ENCODE measurements at regions not wholly inside any gene's neighbourhood (a gene's known extent, or its start where the extent isn't known, plus 50 kb on each side); places are given as distances from the start of the nearest gene placed in this dataset.

DNA sequence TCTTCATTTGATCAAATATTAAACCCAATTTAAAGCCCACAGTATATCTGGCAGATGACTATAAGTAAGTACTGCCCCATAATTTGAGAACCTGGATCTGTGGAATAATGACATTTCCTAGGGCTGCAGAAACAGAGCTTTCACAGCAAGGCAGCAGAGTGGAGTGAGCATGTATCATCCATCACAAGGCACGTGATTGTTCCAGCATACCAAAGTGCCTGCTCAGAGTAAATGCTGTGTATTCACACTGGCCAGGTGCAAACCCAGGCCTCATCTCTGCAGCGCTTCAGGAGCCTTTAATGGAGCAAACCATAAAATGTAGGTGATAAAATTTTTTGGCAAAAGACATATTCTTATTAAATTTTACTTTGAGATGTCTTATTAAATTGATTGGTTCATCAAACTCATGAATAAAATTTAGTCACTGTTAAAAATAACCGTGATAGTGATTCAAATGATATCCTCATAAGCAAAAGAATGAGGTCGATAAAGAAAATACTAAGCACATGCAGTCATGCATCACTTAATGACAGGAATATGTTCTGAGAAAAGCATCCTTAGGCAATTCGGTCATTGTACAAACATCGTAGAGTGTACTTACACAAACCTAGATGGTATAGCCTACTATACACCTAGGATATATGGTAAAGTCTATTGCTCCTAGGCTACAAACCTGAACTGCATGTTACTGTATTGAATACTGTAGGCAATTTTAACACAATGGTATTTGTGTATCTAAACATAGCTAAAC is 99.3 kb upstream of the SLC24A5 start:
- TF ChIP-seq, protein P1, sequence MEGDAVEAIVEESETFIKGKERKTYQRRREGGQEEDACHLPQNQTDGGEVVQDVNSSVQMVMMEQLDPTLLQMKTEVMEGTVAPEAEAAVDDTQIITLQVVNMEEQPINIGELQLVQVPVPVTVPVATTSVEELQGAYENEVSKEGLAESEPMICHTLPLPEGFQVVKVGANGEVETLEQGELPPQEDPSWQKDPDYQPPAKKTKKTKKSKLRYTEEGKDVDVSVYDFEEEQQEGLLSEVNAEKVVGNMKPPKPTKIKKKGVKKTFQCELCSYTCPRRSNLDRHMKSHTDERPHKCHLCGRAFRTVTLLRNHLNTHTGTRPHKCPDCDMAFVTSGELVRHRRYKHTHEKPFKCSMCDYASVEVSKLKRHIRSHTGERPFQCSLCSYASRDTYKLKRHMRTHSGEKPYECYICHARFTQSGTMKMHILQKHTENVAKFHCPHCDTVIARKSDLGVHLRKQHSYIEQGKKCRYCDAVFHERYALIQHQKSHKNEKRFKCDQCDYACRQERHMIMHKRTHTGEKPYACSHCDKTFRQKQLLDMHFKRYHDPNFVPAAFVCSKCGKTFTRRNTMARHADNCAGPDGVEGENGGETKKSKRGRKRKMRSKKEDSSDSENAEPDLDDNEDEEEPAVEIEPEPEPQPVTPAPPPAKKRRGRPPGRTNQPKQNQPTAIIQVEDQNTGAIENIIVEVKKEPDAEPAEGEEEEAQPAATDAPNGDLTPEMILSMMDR (IDR thresholded peaks at IDR 0.05) = no peak
- TF ChIP-seq POLR2A (IDR thresholded peaks at IDR 0.05) = no peak
